HG03442 (cell line): ENCODE measurements at regions not wholly inside any gene's neighbourhood (a gene's known extent, or its start where the extent isn't known, plus 50 kb on each side); places are given as distances from the start of the nearest gene placed in this dataset.
"Not testable (repeated sequence)": the region's sequence is repeated elsewhere in the genome, so short reads cannot be mapped to it uniquely, and the experiment has no call there.

Source experiments
- ATAC-seq: cut with Tn5 transposase; IDR thresholded peaks from one replicate; pipeline ENCODE4 v1.9.1; 2021; ENCODE audit warnings: mild to moderate bottlenecking, moderate library complexity; ENCODE audit not compliant: unreplicated experiment

DNA sequence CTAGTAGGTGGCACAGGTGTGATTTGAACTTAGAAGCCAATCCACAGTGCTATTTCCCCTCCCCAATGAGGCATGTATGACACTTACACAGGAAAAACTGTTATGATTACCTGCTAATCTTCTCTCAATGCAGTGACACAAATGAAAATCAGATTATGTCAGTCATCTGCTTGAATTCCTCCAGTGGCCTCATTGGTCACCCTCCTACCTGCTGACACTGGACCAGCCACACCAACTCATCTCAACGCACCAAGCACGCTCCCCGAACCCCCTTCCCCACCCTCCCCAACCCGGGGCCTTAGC, 82.2 kb upstream of the SEC11C start:
- no peak for ATAC-seq

DNA sequence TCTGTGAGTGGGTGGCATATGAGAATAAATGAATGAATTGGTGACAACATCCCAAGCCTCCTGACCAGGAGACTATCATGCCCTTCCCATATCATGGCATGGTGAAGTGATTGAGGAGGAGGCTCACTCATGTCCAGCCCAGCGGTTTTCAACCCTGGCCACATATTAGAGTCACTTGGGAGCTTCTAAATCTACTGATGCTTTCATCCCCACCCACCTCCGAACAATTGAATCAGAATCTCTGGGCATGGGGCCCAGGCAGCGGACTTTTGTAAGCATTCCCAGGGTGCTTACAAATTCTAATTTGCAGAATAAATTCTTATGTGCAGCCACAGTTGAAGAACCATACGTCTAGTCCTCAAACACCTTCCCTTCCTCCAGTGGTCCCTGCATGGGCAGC, 81.7 kb upstream of the SEC11C start:
- no peak for ATAC-seq

DNA sequence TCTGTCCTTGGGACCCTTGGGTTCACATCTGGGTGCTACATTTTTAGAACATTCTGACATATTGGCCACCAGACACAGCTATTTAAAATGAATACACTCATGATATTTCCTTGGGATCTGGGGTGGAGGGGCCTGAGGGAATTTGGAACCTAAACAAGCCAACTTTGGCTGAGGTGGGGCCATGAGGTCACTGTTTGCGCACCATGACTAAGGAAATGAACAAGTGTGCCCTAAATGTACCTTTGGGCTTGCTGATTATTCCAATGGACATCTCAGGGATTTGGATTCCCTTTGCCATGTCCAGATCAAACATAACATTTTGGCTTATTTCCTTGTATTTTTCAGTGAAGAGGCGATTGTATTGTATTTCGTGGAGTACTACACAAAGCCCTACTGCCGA, 80.5 kb upstream of the SEC11C start:
- ATAC-seq = no peak

DNA sequence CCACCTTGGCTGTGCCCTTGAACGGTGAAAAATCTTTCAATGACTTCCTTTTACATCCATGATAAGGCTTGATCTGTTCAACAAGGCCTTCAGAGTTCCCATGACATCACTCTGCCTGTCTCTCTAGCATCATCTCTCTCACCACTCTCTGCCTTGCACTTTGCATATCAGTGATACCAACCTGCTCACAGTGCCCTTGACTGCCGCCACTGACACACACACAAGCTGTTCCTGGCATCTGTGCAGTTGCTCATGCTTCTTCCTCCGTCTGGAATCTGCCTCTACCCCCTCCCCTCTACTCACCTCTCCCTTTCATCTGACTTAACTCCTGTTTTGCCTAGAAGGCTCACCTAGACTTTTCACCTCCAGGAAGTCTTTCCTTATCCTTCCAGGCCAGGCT, 79.1 kb upstream of the SEC11C start:
- no peak for ATAC-seq

DNA sequence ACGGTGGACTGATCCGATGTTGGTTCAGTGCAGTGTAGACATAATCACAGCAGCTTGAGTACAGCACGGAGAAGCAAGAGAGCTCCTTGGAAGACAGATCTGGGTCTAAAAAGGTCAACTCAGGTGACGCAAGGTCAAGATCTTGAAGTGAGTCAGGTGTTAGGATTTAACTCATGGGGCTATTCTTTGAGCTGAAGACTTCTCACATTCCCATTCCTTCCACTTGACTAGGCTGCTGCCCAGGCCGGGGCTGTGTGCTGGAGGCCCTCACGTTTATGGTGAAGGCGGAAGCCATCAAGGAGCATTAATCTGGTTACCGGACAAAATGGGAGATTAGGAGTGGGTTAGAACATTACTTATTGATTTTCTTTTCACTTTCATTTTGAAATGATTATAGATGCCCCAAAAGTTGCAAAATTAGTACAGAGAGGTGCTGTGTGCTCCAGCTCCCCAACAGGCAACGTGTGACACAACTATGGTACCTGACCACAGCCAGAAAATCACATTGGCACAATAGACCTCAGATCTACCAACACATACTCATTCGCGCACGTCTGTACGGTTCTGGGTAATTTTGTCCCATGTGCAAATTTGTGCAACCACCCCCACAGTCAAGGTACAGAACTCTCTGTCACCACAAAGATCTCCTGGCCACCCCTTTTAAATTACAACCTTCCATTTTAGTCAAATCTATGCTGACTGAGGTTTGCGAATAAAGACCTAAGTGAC, 77.6 kb upstream of the SEC11C start:
- ATAC-seq = peak; percentile 33

DNA sequence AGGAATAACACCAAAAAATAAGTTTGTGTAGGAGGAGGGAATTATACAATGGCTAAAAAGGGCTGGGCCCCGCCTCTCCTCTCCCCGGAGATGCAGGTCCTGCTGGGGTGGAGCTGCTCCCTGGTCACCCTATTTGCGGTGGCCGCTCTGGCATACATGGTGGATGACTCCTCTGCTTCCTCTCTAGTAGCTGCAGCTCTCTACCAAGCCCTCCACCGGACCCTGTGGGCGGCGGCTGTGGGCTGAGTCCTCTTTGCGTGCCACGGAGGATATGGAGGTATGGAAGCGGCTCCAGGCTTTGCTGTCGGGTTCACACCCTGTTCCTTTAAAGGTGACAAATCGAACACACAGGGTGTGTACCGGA, 77.1 kb upstream of the SEC11C start:
- peak; percentile 54 for ATAC-seq

DNA sequence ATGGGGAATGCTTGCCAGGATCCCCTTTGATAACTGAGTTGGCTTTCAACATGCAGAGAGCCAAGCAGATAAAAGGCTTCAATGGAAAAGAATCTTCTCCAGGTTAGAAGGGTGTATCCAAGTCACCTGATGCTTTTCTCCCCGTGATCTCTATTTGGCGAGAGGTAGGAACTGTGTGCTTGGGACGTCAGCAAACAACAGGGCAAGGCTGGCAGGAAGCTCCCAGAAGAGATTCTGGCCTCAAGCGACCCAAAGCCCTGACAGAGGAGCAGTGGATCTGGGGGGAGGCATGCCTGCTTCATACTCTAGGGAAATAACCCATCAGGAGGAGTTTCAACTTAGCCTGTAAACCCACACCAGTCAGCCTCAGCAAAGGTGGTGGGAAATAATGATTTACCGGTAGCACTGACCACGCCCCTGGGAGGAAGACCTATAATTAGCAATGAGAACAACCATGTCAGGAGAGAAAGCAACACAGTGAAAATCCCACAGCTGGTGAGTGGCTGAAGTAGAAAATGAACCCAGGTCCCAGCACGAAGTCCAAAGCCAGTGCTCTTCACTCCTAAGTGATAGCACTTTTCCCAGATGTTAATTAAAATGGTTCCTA, 76.3 kb upstream of the SEC11C start:
- no peak for ATAC-seq

DNA sequence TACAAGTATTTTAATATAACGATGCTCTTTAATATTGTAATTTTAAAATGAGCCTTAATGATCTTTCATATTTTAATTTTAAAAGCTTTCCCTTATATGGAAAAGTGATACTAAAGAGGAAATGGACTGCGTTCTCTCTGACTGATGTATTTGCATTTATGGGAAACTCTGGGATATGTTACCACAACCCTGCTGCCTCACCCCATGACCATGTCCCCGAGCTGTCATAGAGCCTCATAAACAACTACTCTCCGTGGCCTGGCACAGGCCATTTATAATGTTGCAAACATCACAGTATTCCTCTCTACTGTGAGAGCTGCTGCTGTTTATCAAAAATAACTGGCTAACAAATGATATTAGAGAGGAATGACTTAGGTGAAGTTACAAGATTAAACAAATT, 75.8 kb upstream of the SEC11C start:
- no peak for ATAC-seq

DNA sequence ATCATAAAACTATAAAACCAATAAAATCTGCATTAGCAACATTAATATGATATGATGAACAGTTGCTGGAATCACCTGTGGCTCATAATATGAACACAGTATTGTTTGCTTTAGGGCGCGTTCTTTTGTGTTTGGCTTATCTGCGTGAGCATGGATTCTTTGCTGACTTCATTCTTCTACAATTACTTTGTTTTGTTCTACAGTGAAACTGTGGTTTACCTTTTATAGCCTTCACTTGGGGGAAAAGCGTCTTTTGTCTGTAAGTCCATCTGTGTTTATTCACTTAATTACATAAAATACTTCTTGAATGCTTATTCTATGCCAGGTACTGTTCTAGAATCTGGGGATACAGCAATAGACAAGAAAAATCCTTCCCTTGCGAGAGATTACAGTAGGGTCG, 74.0 kb upstream of the SEC11C start:
- no peak for ATAC-seq

DNA sequence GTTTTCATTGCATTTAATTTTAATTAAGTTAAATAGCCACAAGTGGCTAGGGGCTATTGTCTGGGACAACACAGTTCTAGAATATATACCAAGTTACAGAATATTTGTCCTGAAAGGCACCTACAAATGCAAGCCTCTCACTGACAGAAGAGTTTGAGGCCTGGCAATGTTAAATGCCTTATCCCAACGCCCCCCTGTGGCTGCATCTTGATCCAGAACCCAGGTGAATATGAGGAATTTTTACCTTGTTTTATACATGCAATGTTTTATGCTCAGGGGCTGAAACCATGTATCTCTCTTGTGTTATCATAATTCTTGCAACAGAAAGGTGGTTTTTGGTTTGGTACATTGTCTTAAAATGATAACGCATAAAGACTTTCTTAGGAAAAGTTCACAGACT, 71.8 kb upstream of the SEC11C start:
- no peak for ATAC-seq

DNA sequence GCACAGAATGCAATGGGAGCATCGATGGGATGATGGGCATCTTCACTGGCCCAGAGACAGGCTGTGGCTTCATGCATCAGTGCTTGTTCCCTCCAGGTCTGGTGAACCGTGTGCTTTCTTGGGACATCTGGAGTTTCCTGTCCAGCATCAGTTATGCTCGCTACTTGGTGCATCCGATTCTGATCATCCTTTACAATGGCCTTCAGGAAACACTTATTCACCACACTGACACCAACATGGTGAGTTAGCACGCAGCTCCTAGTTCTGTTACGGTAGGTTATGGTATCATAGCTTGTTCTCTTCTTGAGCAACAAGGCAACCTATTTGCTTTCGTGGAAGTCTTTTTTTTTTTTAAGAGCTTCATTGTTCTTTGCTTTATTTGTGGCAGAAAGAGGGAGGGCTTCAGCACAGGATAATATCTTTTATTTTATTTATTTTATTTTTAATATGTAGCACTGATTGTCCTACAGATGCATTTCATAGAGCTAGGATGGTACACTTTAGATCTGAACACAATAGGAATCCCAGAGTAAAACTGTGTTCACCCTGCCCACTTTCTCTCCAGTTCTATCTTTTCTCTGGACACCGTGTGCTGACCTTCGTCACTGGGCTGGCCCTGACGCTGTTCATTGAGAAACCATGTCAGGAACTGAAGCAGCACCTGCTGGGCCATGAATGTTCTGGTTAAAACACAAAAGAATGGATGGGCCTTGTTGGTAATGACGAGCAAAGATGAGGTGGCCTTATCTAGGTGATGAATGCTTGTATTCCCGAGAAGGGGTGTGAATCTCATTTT, 71.2 kb upstream of the SEC11C start:
- ATAC-seq = no peak

DNA sequence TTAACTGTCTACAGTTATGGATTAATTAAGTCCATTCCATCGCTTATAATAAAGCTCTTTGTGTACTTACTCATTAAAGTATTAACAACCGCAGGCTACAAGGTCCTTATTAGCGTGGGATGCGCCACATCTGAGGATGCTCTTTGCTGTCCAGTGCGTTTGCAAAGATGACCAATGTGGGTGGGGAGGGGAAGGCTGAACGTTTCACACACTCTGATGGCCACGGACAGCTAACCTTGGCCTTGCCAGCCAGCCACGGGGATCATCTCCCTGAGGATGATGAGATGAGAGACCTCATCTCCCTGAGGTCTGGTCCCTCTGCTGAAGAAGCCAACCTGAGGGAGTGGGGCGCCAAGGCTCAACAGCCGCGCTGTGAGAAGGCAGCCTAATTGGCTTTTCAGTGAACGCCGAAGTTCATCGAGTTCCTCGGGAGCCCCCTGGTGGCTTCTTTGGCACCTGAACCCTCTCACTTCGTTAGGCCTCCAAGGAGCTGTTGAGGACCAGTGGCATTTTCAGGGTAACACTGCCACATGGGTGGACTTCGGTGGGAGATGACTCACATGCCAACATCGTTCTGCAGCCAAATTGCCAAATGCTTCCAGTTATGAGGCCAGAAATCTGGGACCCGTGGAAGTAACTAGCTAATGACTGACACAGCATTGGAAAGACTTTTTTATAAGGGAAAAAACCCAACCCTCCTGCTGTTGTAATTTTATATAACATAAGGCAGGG, 69.3 kb upstream of the SEC11C start:
- peak; percentile 67 for ATAC-seq

DNA sequence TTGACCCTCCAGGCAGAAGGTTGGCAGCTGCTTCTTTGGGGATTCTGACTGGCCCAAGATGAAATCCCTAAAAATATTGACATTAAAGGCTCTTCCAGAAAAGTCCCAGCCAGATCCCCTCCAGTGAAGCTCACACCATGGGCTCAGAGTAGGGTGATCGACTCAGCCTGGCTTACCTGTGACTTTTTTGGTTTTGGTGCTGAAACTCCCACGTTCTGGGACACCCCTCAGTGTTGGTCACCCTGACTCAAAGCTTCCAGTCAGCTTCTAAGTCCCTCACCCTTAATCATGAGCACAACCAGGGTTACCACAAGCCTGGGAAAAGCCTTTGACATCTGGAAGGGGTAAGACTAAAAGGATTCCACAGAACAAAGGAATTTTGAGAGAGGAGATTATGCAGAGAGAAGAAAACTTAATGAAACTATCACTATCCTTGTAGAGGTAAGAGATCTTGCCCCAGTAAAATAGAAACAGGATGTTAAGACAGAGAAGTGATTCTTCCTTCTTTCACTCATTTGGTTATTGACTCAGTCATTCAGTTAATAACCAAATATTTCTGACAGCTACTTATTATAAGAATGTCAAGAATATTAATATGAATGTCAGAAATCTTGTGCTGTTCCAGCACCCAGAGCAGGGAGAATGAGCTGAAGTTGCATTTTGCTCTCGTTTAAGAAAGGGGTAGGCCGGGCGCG, 66.8 kb upstream of the SEC11C start:
- ATAC-seq = peak; percentile 49

DNA sequence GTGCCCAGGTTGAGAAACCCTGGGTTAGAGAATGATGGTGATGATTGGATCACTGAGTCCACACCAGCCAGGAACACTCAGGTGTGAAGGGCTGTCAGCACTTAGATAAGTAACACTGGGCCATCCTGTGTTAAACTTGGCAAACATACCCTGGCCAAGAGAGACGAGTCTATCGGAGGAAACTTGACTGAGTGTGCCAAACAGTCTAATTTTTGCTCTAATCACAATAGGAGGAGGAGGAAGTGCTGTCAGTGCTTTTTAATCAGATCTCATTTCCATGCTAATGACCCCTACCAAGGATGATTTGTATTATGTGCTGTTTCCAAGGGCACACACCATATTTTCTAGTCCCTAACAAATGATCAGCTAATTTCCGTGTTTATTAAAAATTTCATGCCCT, 63.8 kb upstream of the SEC11C start:
- ATAC-seq = no peak

DNA sequence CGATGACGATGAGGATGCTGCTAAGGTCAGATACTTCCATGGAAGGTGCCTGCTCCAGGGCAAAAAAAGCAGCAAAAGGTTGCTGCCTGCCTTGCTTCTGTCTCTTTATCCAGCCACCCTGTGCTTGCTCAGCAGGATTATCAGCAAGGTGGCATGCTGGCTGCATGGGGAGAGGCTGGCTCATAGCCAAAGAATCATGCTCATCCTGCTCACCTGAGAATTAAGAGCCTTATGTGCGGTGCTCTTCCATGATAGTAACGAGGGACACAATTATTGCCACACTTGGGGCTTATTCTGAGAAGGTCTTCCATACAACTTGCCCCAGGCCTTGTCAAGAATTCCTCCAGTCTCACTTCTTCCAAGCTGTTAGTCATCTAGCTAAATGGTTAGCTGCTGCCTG, 60.4 kb upstream of the SEC11C start:
- ATAC-seq = no peak

DNA sequence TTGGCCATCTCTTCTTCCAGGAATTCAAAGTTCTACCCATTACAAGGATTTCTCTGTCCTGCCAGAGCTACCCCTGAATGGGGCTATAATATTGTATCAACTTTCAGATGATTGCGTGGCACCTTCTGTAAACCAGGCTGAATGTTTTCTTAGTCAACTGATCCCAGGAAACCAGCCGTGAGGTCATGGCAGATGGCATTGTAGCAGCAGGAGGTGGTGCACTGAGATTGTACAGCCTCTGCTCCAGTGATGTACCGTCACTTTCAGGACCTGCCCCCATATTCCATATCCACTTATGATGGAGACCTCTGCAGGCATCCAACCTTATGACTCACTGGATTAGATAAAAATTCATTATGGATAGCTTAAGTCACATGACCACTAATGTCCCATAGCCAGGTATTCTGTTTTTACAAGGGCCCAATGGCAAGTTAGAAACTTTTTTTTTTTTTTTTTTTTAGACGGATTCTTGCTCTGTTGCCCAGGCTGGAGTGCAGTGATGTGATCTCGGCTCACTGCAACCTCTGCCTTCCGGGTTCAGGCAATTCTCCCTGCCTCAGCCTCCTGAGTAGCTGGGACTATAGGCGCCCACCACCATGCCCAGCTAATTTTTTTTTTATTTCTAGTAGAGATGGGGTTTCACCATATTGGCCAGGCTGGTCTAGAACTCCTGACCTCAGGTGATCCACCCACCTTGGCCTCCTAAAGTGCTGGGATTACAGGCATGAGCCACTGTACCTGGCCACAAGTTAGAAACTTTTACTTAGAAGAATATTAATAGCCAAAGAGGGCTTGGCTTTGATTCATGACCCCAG, 59.8 kb upstream of the SEC11C start:
- ATAC-seq = not testable (repeated sequence)

DNA sequence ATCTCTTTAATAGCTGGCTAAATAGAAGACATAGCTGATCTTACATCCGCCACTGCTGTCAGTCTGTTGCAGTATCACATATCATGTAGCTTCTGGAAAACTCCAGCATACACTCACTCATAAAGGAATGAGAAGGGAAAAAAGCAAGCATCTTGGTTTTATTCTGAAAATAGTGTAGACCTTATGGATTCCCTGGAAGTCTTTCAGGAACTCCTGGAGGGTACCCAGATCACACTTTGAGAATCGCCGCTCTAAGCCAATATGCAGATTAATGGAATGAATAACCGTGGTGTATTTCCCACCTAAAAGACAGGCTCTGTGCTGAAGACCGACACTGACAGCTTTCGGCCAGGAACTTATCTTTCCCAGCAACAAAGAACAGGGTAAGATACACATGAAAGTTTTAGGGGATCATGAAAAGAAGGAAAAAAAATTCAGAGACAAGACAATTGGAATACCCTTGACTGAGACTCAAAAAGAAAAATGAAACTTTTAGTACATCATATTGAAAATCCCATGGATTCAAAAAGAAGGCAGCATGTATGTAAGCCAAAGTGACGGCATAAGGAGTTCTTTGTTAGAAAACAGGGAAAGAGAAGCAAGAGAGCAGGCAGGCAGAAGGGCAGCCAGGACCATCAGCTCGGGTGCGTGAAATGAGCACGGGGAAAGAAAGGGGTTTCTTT, 56.4 kb upstream of the SEC11C start:
- no peak for ATAC-seq

DNA sequence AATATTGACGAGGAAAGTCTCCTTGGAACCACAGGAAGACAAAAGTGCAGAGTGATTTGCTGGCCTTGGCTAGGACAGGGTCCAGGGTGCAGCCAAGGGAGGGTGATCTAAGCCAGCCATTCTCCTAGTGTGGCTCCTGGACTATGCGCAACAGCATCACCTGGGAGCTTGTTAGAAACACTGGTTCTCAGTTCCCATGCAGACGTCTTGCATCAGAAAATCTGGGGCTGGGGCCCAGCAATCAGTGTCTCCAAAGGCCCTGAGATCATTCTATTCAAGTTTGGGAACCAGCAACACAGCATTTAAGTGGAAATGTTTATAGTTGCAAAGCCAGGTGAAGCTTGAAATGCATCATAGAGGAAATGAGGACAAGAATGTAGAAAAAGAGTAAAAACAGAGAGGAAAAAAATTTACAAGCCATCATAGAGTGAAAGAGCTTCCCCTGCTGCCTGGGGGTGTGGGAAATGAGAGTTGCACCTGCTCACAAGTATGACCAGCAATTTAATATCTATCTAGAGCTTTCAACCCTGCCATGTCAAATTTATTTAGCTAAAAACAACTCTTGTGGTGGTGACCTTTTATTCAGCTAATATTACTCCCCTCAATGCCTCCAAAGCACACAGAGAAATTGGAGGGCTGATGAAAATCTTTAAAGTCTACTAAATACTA, 54.4 kb upstream of the SEC11C start:
- no peak for ATAC-seq

DNA sequence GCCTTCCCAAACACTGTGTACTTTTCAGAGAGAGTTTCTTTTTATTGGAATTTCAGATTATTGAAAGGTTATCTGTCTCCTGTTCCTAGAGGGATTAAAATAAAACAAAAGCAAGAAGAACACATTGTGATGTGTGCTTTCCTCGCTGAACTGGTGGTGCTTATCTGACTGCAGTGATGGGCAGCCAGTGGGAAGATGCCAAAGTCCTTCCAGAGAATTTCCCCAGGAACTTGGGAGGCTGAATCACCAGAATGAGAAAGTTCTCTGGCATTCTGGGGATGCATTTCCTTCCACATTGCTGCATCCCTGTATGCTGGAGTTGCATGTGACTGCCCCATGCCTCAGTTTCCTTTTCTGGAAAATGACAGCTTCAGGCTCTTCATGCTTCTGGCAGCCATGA, 53.9 kb upstream of the SEC11C start:
- ATAC-seq = no peak
